ENCODE measurements at regions not wholly inside any gene's neighbourhood (a gene's known extent, or its start where the extent isn't known, plus 50 kb on each side); places are given as distances from the start of the nearest gene placed in this dataset.

- H3K4me1 ChIP-seq (ENCODE audit: control insufficient read depth in 1 of 2, insufficient read depth in 2 of 2, low read depth in 1 of 2, low read length in 1 of 2), result no peaks in the 10 kb centered on the region; a peak in 1 of 4 replicates
- peak overlapping the region in 1 of 2 experiments; percentile 31; a peak in 2 of 4 replicates for H3K27ac ChIP-seq (ENCODE audit: low read depth in 2 of 2, low read length in 1 of 2)
- H3K9me2 ChIP-seq, result no peaks in the 10 kb centered on the region
- no peak overlapping the region for H3K9ac ChIP-seq
- no peaks in the 10 kb centered on the region for H3K79me2 ChIP-seq (ENCODE audit: insufficient read depth)
- H3F3A ChIP-seq (replicated peaks; ENCODE audit: insufficient read depth), result no peaks in the 10 kb centered on the region
- H3K9me3 ChIP-seq, result no peaks in the 10 kb centered on the region
- ChIA-PET POLR2A (no interaction called here), CTCF (no interaction called here)
- H4K20me1 ChIP-seq (ENCODE audit: insufficient read depth), result no peaks in the 10 kb centered on the region
- WGBS (ENCODE audit: low lambda C conversion rate), result 56% methylated on average over 3 of the region's 4 CpGs
- DNase-seq, result no peak
- H2AFZ ChIP-seq (ENCODE audit: low read depth), result no peak overlapping the region
- H3K4me3 ChIP-seq (ENCODE audit: low read depth in 2 of 2, low read length in 1 of 2), result no peak overlapping the region
- no peaks in the 10 kb centered on the region for H3K27me3 ChIP-seq (ENCODE audit: insufficient read depth)
- peak overlapping the region; percentile 39; the same call in 1 of the 2 replicates for H3K4me2 ChIP-seq
- H3K36me3 ChIP-seq (replicated peaks in 1 of 2; ENCODE audit: control insufficient read depth in 1 of 2, insufficient read depth in 2 of 2, low read length in 1 of 2), result no peaks in the 10 kb centered on the region
- TF ChIP-seq ELF1 (IDR thresholded peaks at IDR 0.05), result no peak
- no peak for TF ChIP-seq USF1 (IDR thresholded peaks at IDR 0.05; ENCODE audit: borderline replicate concordance, low read depth)
- TF ChIP-seq MAX (IDR thresholded peaks at IDR 0.05; ENCODE audit: low read depth), result no peak
- TF ChIP-seq CTCF (IDR thresholded peaks at IDR 0.05), result no peak
- no peak for TF ChIP-seq GATA2 (CRISPR knock-in tag; IDR thresholded peaks at IDR 0.05)
- no peak for TF ChIP-seq ZBTB33 (IDR thresholded peaks at IDR 0.05; ENCODE audit: borderline replicate concordance, low read depth)
- TF ChIP-seq RAD21 (IDR thresholded peaks at IDR 0.05; ENCODE audit: low read length), result no peak
- TF ChIP-seq REST (IDR thresholded peaks at IDR 0.05; ENCODE audit: low read depth, low read length), result no peak
- TF ChIP-seq NFIC (IDR thresholded peaks at IDR 0.05; ENCODE audit: borderline replicate concordance), result no peak
- no peak for TF ChIP-seq POLR2AphosphoS5 (IDR thresholded peaks at IDR 0.05; ENCODE audit: low read depth, low read length)
- no peak for TF ChIP-seq GABPA (IDR thresholded peaks at IDR 0.05; ENCODE audit: low read depth)
- TF ChIP-seq TEAD4 (IDR thresholded peaks at IDR 0.05; ENCODE audit: borderline replicate concordance, insufficient read depth), result no peak
- TF ChIP-seq SMC3 (IDR thresholded peaks at IDR 0.05; ENCODE audit: low read depth, low read length), result no peak
- no peak for TF ChIP-seq IRF3 (IDR thresholded peaks at IDR 0.05; ENCODE audit: low read depth, low read length)
- no peak for TF ChIP-seq TAF1 (IDR thresholded peaks at IDR 0.05; ENCODE audit: borderline replicate concordance, low read depth, low read length)
- TF ChIP-seq YY1 (IDR thresholded peaks at IDR 0.05; ENCODE audit: low read depth), result no peak
- TF ChIP-seq RXRA (IDR thresholded peaks at IDR 0.05; ENCODE audit: borderline replicate concordance, low read depth), result no peak
- no peak for TF ChIP-seq NRF1 (IDR thresholded peaks at IDR 0.05; ENCODE audit: low read depth, low read length)
- no peak for TF ChIP-seq FOXM1 (IDR thresholded peaks at IDR 0.05; ENCODE audit: low read depth)
These were observed 288.7 kb upstream of the PRDM1 start for GRCh38 chr6:105797286-105797979.
